Middle frontal gyrus (tissue), 1 donor: ENCODE measurements at regions not wholly inside any gene's neighbourhood (a gene's known extent, or its start where the extent isn't known, plus 50 kb on each side); places are given as distances from the start of the nearest gene placed in this dataset.

Experiments used
- DNase-seq: peaks from one replicate; pipeline ENCODE4 v3.0.0-alpha.2; 2015; ENCODE audit warnings: low spot score; ENCODE audit errors: extremely low spot score

- DNase-seq, result peak; percentile 50
These were observed 1392.4 kb upstream of the TMEM132C start for GRCh38 chr12:126874427-126875026.

- no peak for DNase-seq
These were observed 1387.1 kb upstream of the TMEM132C start for GRCh38 chr12:126879842-126880241.

GRCh38 chr12:126883697-126884096, 1383.3 kb upstream of the TMEM132C start:
- DNase-seq, result no peak

- DNase-seq, result no peak
These were observed 1377.5 kb upstream of the TMEM132C start for GRCh38 chr12:126889501-126889900.

GRCh38 chr12:126890097-126890496, 1376.9 kb upstream of the TMEM132C start:
- no peak for DNase-seq

GRCh38 chr12:126891789-126892188, 1375.2 kb upstream of the TMEM132C start:
- no peak for DNase-seq

- DNase-seq, result no peak
These were observed 1370.7 kb upstream of the TMEM132C start for GRCh38 chr12:126895951-126896913.

GRCh38 chr12:126897102-126897501, 1369.9 kb upstream of the TMEM132C start:
- DNase-seq, result no peak

GRCh38 chr12:126897778-126898177, 1369.2 kb upstream of the TMEM132C start:
- DNase-seq, result no peak

GRCh38 chr12:126898562-126898961, 1368.4 kb upstream of the TMEM132C start:
- no peak for DNase-seq

- DNase-seq, result no peak
These were observed 1366.8 kb upstream of the TMEM132C start for GRCh38 chr12:126899926-126900792.

GRCh38 chr12:126903027-126903876, 1363.7 kb upstream of the TMEM132C start:
- DNase-seq, result no peak

GRCh38 chr12:126905752-126906151, 1361.2 kb upstream of the TMEM132C start:
- DNase-seq, result no peak

GRCh38 chr12:126907900-126908764, 1358.8 kb upstream of the TMEM132C start:
- DNase-seq, result no peak

- no peak for DNase-seq
These were observed 1358.2 kb upstream of the TMEM132C start for GRCh38 chr12:126908765-126909142.

- no peak for DNase-seq
These were observed 1356.4 kb upstream of the TMEM132C start for GRCh38 chr12:126910570-126910969.

- DNase-seq, result no peak
These were observed 1354.9 kb upstream of the TMEM132C start for GRCh38 chr12:126912111-126912510.

GRCh38 chr12:126914170-126914793, 1352.7 kb upstream of the TMEM132C start:
- DNase-seq, result no peak

- no peak for DNase-seq
These were observed 1351.7 kb upstream of the TMEM132C start for GRCh38 chr12:126915309-126915708.
